WTC11 (cell line): ENCODE measurements at regions not wholly inside any gene's neighbourhood (a gene's known extent, or its start where the extent isn't known, plus 50 kb on each side); places are given as distances from the start of the nearest gene placed in this dataset.

ENCODE experiments used
- ATAC-seq: fragments of 200-7000 bp; cut with Tn5 transposase; 2 replicates; pipeline ENCODE4 v1.10.0; 2021; ENCODE audit warnings: mild to moderate bottlenecking, moderate library complexity
- CTCF ChIA-PET: fragments of 300-600 bp; sonication (Branson Sonifier 250); formaldehyde crosslinking; loops from one replicate; lab custom pipeline; 2021; ENCODE audit warnings: antibody characterized with exemption; lab: Charles Lee
- POLR2A ChIA-PET: fragments of 350-600 bp; sonication (Branson Sonifier 250); formaldehyde crosslinking; loops from one replicate; lab custom pipeline; 2021; ENCODE audit warnings: antibody characterized with exemption; lab: Charles Lee
- DNase-seq: peaks from one replicate; pipeline ENCODE4 v3.0.0; 2021; ENCODE audit warnings: low spot score
- H3K27ac Mint-ChIP-seq: 2 replicates; pipeline ENCODE4 v1.8.0; 2021; ENCODE audit warnings: mixed read lengths
- H3K27me3 Mint-ChIP-seq: 2 replicates; pipeline ENCODE4 v1.8.0; 2021; ENCODE audit warnings: low read depth, mild to moderate bottlenecking, moderate library complexity, mixed read lengths
- H3K36me3 Mint-ChIP-seq: 2 replicates; pipeline ENCODE4 v1.8.0; 2021; ENCODE audit warnings: mixed read lengths
- H3K4me1 Mint-ChIP-seq: 2 replicates; pipeline ENCODE4 v1.8.0; 2022; ENCODE audit warnings: mixed read lengths
- H3K4me3 Mint-ChIP-seq: 2 replicates; pipeline ENCODE4 v1.8.0; 2021; ENCODE audit warnings: mild to moderate bottlenecking, moderate library complexity, mixed read lengths
- H3K9me3 Mint-ChIP-seq: 2 replicates; pipeline ENCODE4 v1.8.0; 2021; ENCODE audit warnings: mixed read lengths
- ATF3 ChIP-seq: sonication (generic); formaldehyde crosslinking; conservative IDR thresholded peaks from 2 replicates; pipeline ENCODE4 v1.8.1; 2022; ENCODE audit warnings: mild to moderate bottlenecking, missing genetic modification reagents
- ATF6 ChIP-seq: sonication (generic); formaldehyde crosslinking; IDR thresholded peaks from 2 replicates; pipeline ENCODE4 v1.8.1; 2023; ENCODE audit warnings: mild to moderate bottlenecking, missing genetic modification reagents
- CREM ChIP-seq: sonication (generic); formaldehyde crosslinking; IDR thresholded peaks from 2 replicates; pipeline ENCODE4 v1.8.1; 2022; ENCODE audit warnings: mild to moderate bottlenecking, missing genetic modification reagents, moderate library complexity
- CTCF ChIP-seq: fragments of 200-600 bp; IDR thresholded peaks from 2 replicates; pipeline ENCODE4 v1.8.0; 2022; ENCODE audit warnings: antibody characterized with exemption
- ERG ChIP-seq: fragments of 250-450 bp; sonication (Bioruptor Pico); IDR thresholded peaks from 2 replicates; pipeline ENCODE4 v1.8.0; 2021; ENCODE audit warnings: mild to moderate bottlenecking
- ESRRA ChIP-seq: sonication (generic); formaldehyde crosslinking; IDR thresholded peaks from 2 replicates; pipeline ENCODE4 v1.8.1; 2022; ENCODE audit warnings: mild to moderate bottlenecking, missing genetic modification reagents, borderline replicate concordance
- IRF2 ChIP-seq: sonication (generic); formaldehyde crosslinking; IDR thresholded peaks from 2 replicates; pipeline ENCODE4 v1.8.0; 2022; ENCODE audit warnings: low read depth, missing genetic modification reagents, borderline replicate concordance
- JAZF1 ChIP-seq: fragments of 250-450 bp; sonication (Bioruptor Pico); IDR thresholded peaks from 2 replicates; pipeline ENCODE4 v1.9.0; 2021; ENCODE audit warnings: moderate library complexity, mild to moderate bottlenecking, inconsistent platforms
- MYBL2 ChIP-seq: sonication (generic); formaldehyde crosslinking; IDR thresholded peaks from 2 replicates; pipeline ENCODE4 v1.8.1; 2023; ENCODE audit warnings: mild to moderate bottlenecking, moderate library complexity, missing genetic modification reagents
- NR1H2 ChIP-seq: sonication (generic); formaldehyde crosslinking; IDR thresholded peaks from 2 replicates; pipeline ENCODE4 v1.9.0; 2021; ENCODE audit warnings: mild to moderate bottlenecking, moderate library complexity, missing genetic modification reagents
- NR2C2 ChIP-seq: sonication (generic); formaldehyde crosslinking; IDR thresholded peaks from 2 replicates; pipeline ENCODE4 v1.8.0; 2022; ENCODE audit warnings: mild to moderate bottlenecking, missing genetic modification reagents
- PREB ChIP-seq: sonication (generic); formaldehyde crosslinking; IDR thresholded peaks from 2 replicates; pipeline ENCODE4 v1.8.1; 2022; ENCODE audit warnings: mild to moderate bottlenecking, missing genetic modification reagents, moderate library complexity, borderline replicate concordance
- SP1 ChIP-seq: sonication (generic); formaldehyde crosslinking; conservative IDR thresholded peaks from 2 replicates; pipeline ENCODE4 v1.8.1; 2022; ENCODE audit warnings: missing genetic modification reagents
- TEAD4 ChIP-seq: sonication (generic); formaldehyde crosslinking; IDR thresholded peaks from 2 replicates; pipeline ENCODE4 v1.8.0; 2022; ENCODE audit warnings: mild to moderate bottlenecking, missing genetic modification reagents
- TP53 ChIP-seq: sonication (generic); formaldehyde crosslinking; IDR thresholded peaks from 2 replicates; pipeline ENCODE4 v1.8.1; 2023; ENCODE audit warnings: mild to moderate bottlenecking, missing genetic modification reagents
- ZNF281 ChIP-seq: sonication (generic); formaldehyde crosslinking; IDR thresholded peaks from 2 replicates; pipeline ENCODE4 v1.8.0; 2023; ENCODE audit warnings: mild to moderate bottlenecking, missing genetic modification reagents
- ZNF416 ChIP-seq: fragments of 250-450 bp; sonication (Bioruptor Pico); IDR thresholded peaks from 2 replicates; pipeline ENCODE4 v1.9.0; 2021; ENCODE audit warnings: mild to moderate bottlenecking, inconsistent platforms
- ZNF671 ChIP-seq: fragments of 250-450 bp; sonication (Bioruptor Pico); IDR thresholded peaks from 2 replicates; pipeline ENCODE4 v1.8.0; 2021; ENCODE audit warnings: mild to moderate bottlenecking

GRCh38 chr7:156580036-156580435, 60.5 kb upstream of the RNF32 start:
- no peak for TF ChIP-seq ESRRA (CRISPR knock-in tag)
- TF ChIP-seq JAZF1 (CRISPR knock-in tag) = no peak
- no peak for TF ChIP-seq SP1
- no peak for TF ChIP-seq ZNF281 (CRISPR knock-in tag)
- TF ChIP-seq TEAD4 (CRISPR knock-in tag) = no peak
- TF ChIP-seq IRF2 = no peak
- no peak overlapping the region for H3K27ac Mint-ChIP-seq
- no peak for DNase-seq
- ChIA-PET POLR2A (no interaction called here), CTCF (interaction anchor here (0.9 to 1.0 kb wide), 2 partner anchors 10 to 20 kb away, joined by 3 read pairs; no protein-coding TSS in a partner anchor)
- H3K9me3 Mint-ChIP-seq = 0 out of 2 replicates have a peak, but pooled peaks cover 3% of the 10 kb centered on the region
- no peak for ATAC-seq
- peaks cover 11% of the 10 kb centered on the region for H3K27me3 Mint-ChIP-seq
- no peak overlapping the region for H3K4me3 Mint-ChIP-seq
- no peaks in the 10 kb centered on the region for H3K36me3 Mint-ChIP-seq
- H3K4me1 Mint-ChIP-seq = peaks cover 49% of the 10 kb centered on the region

- H3K27me3 Mint-ChIP-seq = peaks cover 11% of the 10 kb centered on the region
- H3K4me1 Mint-ChIP-seq = peaks cover 46% of the 10 kb centered on the region
- no peak overlapping the region for H3K4me3 Mint-ChIP-seq
- ChIA-PET CTCF (interaction anchor here (0.8 to 1.0 kb wide), 3 partner anchors 10 to 71 kb away, joined by 3 read pairs; no protein-coding TSS in a partner anchor), POLR2A (no interaction called here)
- peaks cover 7% of the 10 kb centered on the region for H3K9me3 Mint-ChIP-seq
- no peak for TF ChIP-seq MYBL2 (CRISPR knock-in tag)
- TF ChIP-seq PREB (CRISPR knock-in tag) = no peak
- no peak for TF ChIP-seq NR1H2 (CRISPR knock-in tag)
- TF ChIP-seq CREM (CRISPR knock-in tag) = no peak
- no peak for TF ChIP-seq ZNF671 (CRISPR knock-in tag)
- TF ChIP-seq ATF6 (CRISPR knock-in tag) = no peak
- no peak for TF ChIP-seq TP53
- no peak for TF ChIP-seq ATF3 (CRISPR knock-in tag)
- no peak for TF ChIP-seq NR2C2 (CRISPR knock-in tag)
- no peak for TF ChIP-seq ZNF416
- no peak for TF ChIP-seq CTCF
- no peak for TF ChIP-seq JAZF1 (CRISPR knock-in tag)
- TF ChIP-seq ERG (CRISPR knock-in tag) = no peak
- H3K36me3 Mint-ChIP-seq = no peaks in the 10 kb centered on the region
- no peak overlapping the region for H3K27ac Mint-ChIP-seq
- no peak for DNase-seq
- ATAC-seq = peak; percentile 23
Measured at GRCh38 chr7:156579566-156579965, 61.0 kb upstream of the RNF32 start.
